GM23338 (cell line): ENCODE measurements at regions not wholly inside any gene's neighbourhood (a gene's known extent, or its start where the extent isn't known, plus 50 kb on each side); places are given as distances from the start of the nearest gene placed in this dataset.

Experiments used
- ATAC-seq: fragments of 200-7000 bp; cut with Tn5 transposase; 3 replicates; pipeline ENCODE4 v1.9.1; 2020
- DNase-seq: peaks from one replicate; pipeline ENCODE4 v3.0.0-alpha.2; 2015; ENCODE audit warnings: low spot score
- H2AFZ ChIP-seq: fragments of 200-600 bp; sonication (generic); 2 replicates; pipeline ENCODE4 v1.8.0; 2016; ENCODE audit warnings: antibody characterized with exemption, mild to moderate bottlenecking, moderate library complexity
- H3F3A ChIP-seq: fragments of 200-600 bp; sonication (generic); replicated peaks from 2 replicates; pipeline ENCODE4 v1.8.0; 2017; ENCODE audit warnings: antibody characterized with exemption, mixed run types, low read depth
- H3K27ac ChIP-seq: fragments of 200-600 bp; sonication (generic); 2 replicates; pipeline ENCODE4 v1.6.1; 2016; ENCODE audit warnings: low read depth
- H3K27me3 ChIP-seq: fragments of 200-600 bp; sonication (generic); 2 replicates; pipeline ENCODE4 v1.8.0; 2016; ENCODE audit warnings: mild to moderate bottlenecking, mixed run types, moderate library complexity; ENCODE audit not compliant: insufficient read depth
- H3K36me3 ChIP-seq: fragments of 200-600 bp; sonication (generic); 2 replicates; pipeline ENCODE4 v1.8.0; 2016; ENCODE audit warnings: mild to moderate bottlenecking; ENCODE audit not compliant: insufficient read depth
- H3K4me1 ChIP-seq: fragments of 200-600 bp; sonication (generic); 2 replicates; pipeline ENCODE4 v1.8.0; 2016; ENCODE audit warnings: mild to moderate bottlenecking, moderate library complexity; ENCODE audit not compliant: insufficient read depth
- H3K4me2 ChIP-seq: fragments of 200-600 bp; sonication (generic); 2 replicates; pipeline ENCODE4 v1.7.1; 2017; ENCODE audit warnings: mixed run types
- H3K4me3 ChIP-seq: fragments of 200-600 bp; sonication (generic); 2 replicates; pipeline ENCODE4 v1.6.1; 2016; ENCODE audit warnings: mixed run types
- H3K79me2 ChIP-seq: fragments of 200-600 bp; sonication (generic); replicated peaks from 2 replicates; pipeline ENCODE4 v1.8.0; 2017; ENCODE audit warnings: mild to moderate bottlenecking; ENCODE audit not compliant: insufficient read depth
- H3K9me2 ChIP-seq: fragments of 200-600 bp; sonication (generic); 2 replicates; pipeline ENCODE4 v1.8.0; 2017; ENCODE audit not compliant: insufficient read depth
- H4K20me1 ChIP-seq: fragments of 200-600 bp; sonication (generic); replicated peaks from 2 replicates; pipeline ENCODE4 v1.8.0; 2017; ENCODE audit warnings: mild to moderate bottlenecking; ENCODE audit not compliant: insufficient read depth
- H3K27ac Mint-ChIP-seq: 2 replicates; pipeline ENCODE4 v1.8.0; 2020; ENCODE audit warnings: inconsistent platforms, mild to moderate bottlenecking, moderate library complexity, mixed read lengths
- H3K27me3 Mint-ChIP-seq: 3 replicates; pipeline ENCODE4 v1.8.0; 2022; ENCODE audit warnings: low read depth, mild to moderate bottlenecking, moderate library complexity, mixed read lengths, inconsistent platforms; ENCODE audit not compliant: insufficient read depth, poor library complexity
- H3K36me3 Mint-ChIP-seq: 3 replicates; pipeline ENCODE4 v1.8.0; 2021; ENCODE audit warnings: low read depth, mild to moderate bottlenecking, inconsistent platforms, moderate library complexity, mixed read lengths
- H3K4me1 Mint-ChIP-seq: 3 replicates; pipeline ENCODE4 v1.8.0; 2020; ENCODE audit warnings: mild to moderate bottlenecking, inconsistent platforms, mixed read lengths
- H3K4me3 Mint-ChIP-seq: 3 replicates; pipeline ENCODE4 v1.8.0; 2021; ENCODE audit warnings: moderate library complexity, mild to moderate bottlenecking, inconsistent platforms, mixed read lengths
- H3K9me3 Mint-ChIP-seq: 3 replicates; pipeline ENCODE4 v1.8.0; 2020; ENCODE audit warnings: moderate library complexity, mild to moderate bottlenecking, inconsistent platforms, mixed read lengths
- CREB1 ChIP-seq: fragments of 250-450 bp; sonication (Bioruptor Pico); IDR thresholded peaks from 2 replicates; pipeline ENCODE4 v1.5.0; 2020; ENCODE audit warnings: low read depth, mild to moderate bottlenecking, moderate library complexity
- EZH2 ChIP-seq: fragments of 200-600 bp; sonication (generic); IDR thresholded peaks from one replicate; pipeline ENCODE4 v1.8.0; 2017; ENCODE audit warnings: antibody characterized with exemption, mild to moderate bottlenecking, low read depth; ENCODE audit not compliant: unreplicated experiment
- EZH2phosphoT487 ChIP-seq: fragments of 200-600 bp; sonication (generic); IDR thresholded peaks from one replicate; pipeline ENCODE4 v1.8.1; 2018; ENCODE audit warnings: antibody characterized with exemption; ENCODE audit not compliant: unreplicated experiment
- NANOG ChIP-seq: IDR thresholded peaks from 2 replicates; pipeline ENCODE4 v1.6.1; 2016; ENCODE audit warnings: antibody characterized with exemption, borderline replicate concordance
- POLR2AphosphoS5 ChIP-seq: IDR thresholded peaks from 2 replicates; pipeline ENCODE4 v1.6.1; 2016; ENCODE audit warnings: antibody characterized with exemption, low read depth
- STAT1 ChIP-seq: IDR thresholded peaks from one replicate; pipeline ENCODE4 v1.6.1; 2016; ENCODE audit warnings: antibody characterized with exemption; ENCODE audit not compliant: unreplicated experiment
- ZNF114 ChIP-seq: fragments of 250-450 bp; sonication (Bioruptor Pico); IDR thresholded peaks from 2 replicates; pipeline ENCODE4 v1.5.0; 2020; ENCODE audit warnings: mild to moderate bottlenecking, moderate library complexity
- ZNF331 ChIP-seq: fragments of 250-450 bp; sonication (Bioruptor Pico); IDR thresholded peaks from 2 replicates; pipeline ENCODE4 v1.5.0; 2020; ENCODE audit warnings: low read depth, mild to moderate bottlenecking, moderate library complexity
- ZNF462 ChIP-seq: fragments of 250-450 bp; sonication (Bioruptor Pico); IDR thresholded peaks from 2 replicates; pipeline ENCODE4 v1.5.0; 2020; ENCODE audit warnings: mild to moderate bottlenecking, moderate library complexity
- TF ChIP-seq, protein P1 (sequence below), 2 experiments: fragments of 200-600 bp in 1 of 2; sonication (generic) in 1 of 2; conservative IDR thresholded peaks; 2 replicates each; pipeline versions ENCODE4 v1.5.1 to v1.6.1; 2016 to 2017; ENCODE audit warnings: antibody characterized with exemption in 2 of 2, low read depth in 2 of 2, mild to moderate bottlenecking in 2 of 2, moderate library complexity in 1 of 2
- TF ChIP-seq, protein P2 (sequence below): IDR thresholded peaks from 2 replicates; pipeline ENCODE4 v1.6.1; 2016; ENCODE audit warnings: antibody characterized with exemption

- DNase-seq (peak; percentile 45), ATAC-seq (peak; percentile 59)
- Histone ChIP-seq H3F3A (no peaks in the 10 kb centered on the region), H3K4me3 (no peak overlapping the region), H3K4me1 (no peaks in the 10 kb centered on the region), H3K27me3 (no peaks in the 10 kb centered on the region), H3K4me2 (no peak overlapping the region), H4K20me1 (no peaks in the 10 kb centered on the region), H3K79me2 (no peaks in the 10 kb centered on the region), H2AFZ (no peak overlapping the region), H3K9me2 (peaks cover 4% of the 10 kb centered on the region), H3K27ac (no peak overlapping the region), H3K36me3 (no peaks in the 10 kb centered on the region)
- H3K4me1 Mint-ChIP-seq: peaks cover 6% of the 10 kb centered on the region; the same call in 2 of the 3 replicates
- TF ChIP-seq, protein P1, sequence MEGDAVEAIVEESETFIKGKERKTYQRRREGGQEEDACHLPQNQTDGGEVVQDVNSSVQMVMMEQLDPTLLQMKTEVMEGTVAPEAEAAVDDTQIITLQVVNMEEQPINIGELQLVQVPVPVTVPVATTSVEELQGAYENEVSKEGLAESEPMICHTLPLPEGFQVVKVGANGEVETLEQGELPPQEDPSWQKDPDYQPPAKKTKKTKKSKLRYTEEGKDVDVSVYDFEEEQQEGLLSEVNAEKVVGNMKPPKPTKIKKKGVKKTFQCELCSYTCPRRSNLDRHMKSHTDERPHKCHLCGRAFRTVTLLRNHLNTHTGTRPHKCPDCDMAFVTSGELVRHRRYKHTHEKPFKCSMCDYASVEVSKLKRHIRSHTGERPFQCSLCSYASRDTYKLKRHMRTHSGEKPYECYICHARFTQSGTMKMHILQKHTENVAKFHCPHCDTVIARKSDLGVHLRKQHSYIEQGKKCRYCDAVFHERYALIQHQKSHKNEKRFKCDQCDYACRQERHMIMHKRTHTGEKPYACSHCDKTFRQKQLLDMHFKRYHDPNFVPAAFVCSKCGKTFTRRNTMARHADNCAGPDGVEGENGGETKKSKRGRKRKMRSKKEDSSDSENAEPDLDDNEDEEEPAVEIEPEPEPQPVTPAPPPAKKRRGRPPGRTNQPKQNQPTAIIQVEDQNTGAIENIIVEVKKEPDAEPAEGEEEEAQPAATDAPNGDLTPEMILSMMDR (conservative IDR thresholded peaks at IDR 0.05; ENCODE audit: low read depth in 2 of 2): peak in 1 of 2 experiments; percentile 20; a peak in 1 of 4 replicates
- TF ChIP-seq EZH2: no peak
- H3K9me3 Mint-ChIP-seq: peaks cover 10% of the 10 kb centered on the region
- peaks cover 4% of the 10 kb centered on the region; the same call in 2 of the 3 replicates for H3K36me3 Mint-ChIP-seq
- H3K4me3 Mint-ChIP-seq: no peak overlapping the region
- H3K27me3 Mint-ChIP-seq: no peaks in the 10 kb centered on the region
- no peak overlapping the region for H3K27ac Mint-ChIP-seq
Observed at GRCh38 chr5:161009194-161009593, 157.2 kb upstream of the ATP10B start.

DNA sequence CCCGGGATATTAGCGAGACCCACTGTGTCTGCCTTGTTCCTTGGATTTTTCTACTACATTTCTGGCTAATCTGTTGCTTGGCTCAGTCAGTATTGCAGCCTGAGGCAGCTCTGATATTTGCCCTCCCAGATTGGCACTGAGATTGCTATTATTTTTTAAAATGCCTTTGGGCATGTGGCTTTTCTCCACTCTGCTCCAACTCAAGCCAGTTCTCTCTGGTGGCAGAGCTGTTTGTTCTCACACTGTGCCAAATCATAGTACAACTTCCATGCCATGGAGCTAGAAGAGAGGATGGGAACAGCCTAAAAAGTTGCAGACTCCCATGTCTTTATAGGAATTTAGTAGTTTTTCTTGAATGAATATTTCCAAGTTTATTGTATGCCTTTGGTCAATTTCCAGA lies 155.9 kb upstream of the ATP10B start:
- Histone ChIP-seq H3K79me2 (no peaks in the 10 kb centered on the region), H4K20me1 (no peaks in the 10 kb centered on the region), H2AFZ (no peak overlapping the region), H3K4me3 (no peak overlapping the region), H3K9me2 (peaks cover 4% of the 10 kb centered on the region), H3F3A (no peaks in the 10 kb centered on the region), H3K4me1 (no peaks in the 10 kb centered on the region), H3K36me3 (no peaks in the 10 kb centered on the region), H3K27ac (no peak overlapping the region), H3K27me3 (no peaks in the 10 kb centered on the region), H3K4me2 (no peak overlapping the region)
- H3K36me3 Mint-ChIP-seq: peaks cover 4% of the 10 kb centered on the region; the same call in 2 of the 3 replicates
- ATAC-seq (no peak), DNase-seq (no peak)
- H3K9me3 Mint-ChIP-seq: peaks cover 10% of the 10 kb centered on the region
- H3K27me3 Mint-ChIP-seq: no peaks in the 10 kb centered on the region
- no peak overlapping the region for H3K27ac Mint-ChIP-seq
- no peak overlapping the region for H3K4me3 Mint-ChIP-seq
- H3K4me1 Mint-ChIP-seq: peaks cover 6% of the 10 kb centered on the region; the same call in 2 of the 3 replicates
- TF ChIP-seq EZH2: no peak
- no peak for TF ChIP-seq EZH2phosphoT487
- TF ChIP-seq, protein P1 (conservative IDR thresholded peaks at IDR 0.05; ENCODE audit: low read depth in 2 of 2): no peak
- TF ChIP-seq STAT1: no peak
- no peak for TF ChIP-seq ZNF462 (CRISPR knock-in tag)
- TF ChIP-seq NANOG: no peak
- TF ChIP-seq ZNF331 (CRISPR knock-in tag): no peak
- TF ChIP-seq CREB1 (CRISPR knock-in tag): no peak
- TF ChIP-seq ZNF114 (CRISPR knock-in tag): no peak
- no peak for TF ChIP-seq POLR2AphosphoS5
- TF ChIP-seq, protein P2, sequence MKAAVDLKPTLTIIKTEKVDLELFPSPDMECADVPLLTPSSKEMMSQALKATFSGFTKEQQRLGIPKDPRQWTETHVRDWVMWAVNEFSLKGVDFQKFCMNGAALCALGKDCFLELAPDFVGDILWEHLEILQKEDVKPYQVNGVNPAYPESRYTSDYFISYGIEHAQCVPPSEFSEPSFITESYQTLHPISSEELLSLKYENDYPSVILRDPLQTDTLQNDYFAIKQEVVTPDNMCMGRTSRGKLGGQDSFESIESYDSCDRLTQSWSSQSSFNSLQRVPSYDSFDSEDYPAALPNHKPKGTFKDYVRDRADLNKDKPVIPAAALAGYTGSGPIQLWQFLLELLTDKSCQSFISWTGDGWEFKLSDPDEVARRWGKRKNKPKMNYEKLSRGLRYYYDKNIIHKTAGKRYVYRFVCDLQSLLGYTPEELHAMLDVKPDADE: no peak
